PC-9 (cell line): ENCODE measurements at regions not wholly inside any gene's neighbourhood (a gene's known extent, or its start where the extent isn't known, plus 50 kb on each side); places are given as distances from the start of the nearest gene placed in this dataset.
"Not testable (repeated sequence)": the region's sequence is repeated elsewhere in the genome, so short reads cannot be mapped to it uniquely, and the experiment has no call there.

Experiments used
- EZH2 ChIP-seq: fragments of 200-600 bp; sonication (generic); IDR thresholded peaks from 2 replicates; pipeline ENCODE4 v1.8.0; 2017; ENCODE audit warnings: antibody characterized with exemption, low read depth
- TF ChIP-seq, protein P1 (sequence below): fragments of 200-600 bp; sonication (generic); conservative IDR thresholded peaks from 2 replicates; pipeline ENCODE4 v1.6.1; 2017; ENCODE audit warnings: mixed run types, antibody characterized with exemption, mild to moderate bottlenecking, moderate library complexity

DNA sequence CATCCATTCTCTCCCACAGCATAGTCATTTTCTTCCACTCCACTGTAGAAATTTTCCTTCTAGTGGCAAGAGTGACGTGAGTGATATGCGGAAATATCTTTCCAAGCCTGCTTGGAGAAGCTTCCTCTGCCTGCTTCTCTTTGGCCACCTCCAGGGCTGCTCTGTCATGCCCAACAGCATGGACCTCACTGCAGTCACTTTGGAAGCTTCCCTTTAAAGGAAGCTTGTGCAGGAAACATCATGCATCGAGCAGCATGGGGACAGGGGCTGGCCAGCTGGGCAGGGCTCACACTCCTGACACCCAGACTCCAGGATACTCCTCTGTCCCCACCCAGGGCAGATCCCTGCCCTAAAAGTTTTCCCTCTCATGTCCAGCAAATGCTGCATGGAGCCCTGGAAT lies 241.6 kb downstream of the ANKRD30B start:
- TF ChIP-seq, protein P1, sequence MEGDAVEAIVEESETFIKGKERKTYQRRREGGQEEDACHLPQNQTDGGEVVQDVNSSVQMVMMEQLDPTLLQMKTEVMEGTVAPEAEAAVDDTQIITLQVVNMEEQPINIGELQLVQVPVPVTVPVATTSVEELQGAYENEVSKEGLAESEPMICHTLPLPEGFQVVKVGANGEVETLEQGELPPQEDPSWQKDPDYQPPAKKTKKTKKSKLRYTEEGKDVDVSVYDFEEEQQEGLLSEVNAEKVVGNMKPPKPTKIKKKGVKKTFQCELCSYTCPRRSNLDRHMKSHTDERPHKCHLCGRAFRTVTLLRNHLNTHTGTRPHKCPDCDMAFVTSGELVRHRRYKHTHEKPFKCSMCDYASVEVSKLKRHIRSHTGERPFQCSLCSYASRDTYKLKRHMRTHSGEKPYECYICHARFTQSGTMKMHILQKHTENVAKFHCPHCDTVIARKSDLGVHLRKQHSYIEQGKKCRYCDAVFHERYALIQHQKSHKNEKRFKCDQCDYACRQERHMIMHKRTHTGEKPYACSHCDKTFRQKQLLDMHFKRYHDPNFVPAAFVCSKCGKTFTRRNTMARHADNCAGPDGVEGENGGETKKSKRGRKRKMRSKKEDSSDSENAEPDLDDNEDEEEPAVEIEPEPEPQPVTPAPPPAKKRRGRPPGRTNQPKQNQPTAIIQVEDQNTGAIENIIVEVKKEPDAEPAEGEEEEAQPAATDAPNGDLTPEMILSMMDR, result not testable (repeated sequence)
- TF ChIP-seq EZH2, result not testable (repeated sequence)
